Duodenal mucosa (tissue), 2 donors: ENCODE measurements at regions not wholly inside any gene's neighbourhood (a gene's known extent, or its start where the extent isn't known, plus 50 kb on each side); places are given as distances from the start of the nearest gene placed in this dataset.
A peak's percentile ranks its signal among the peaks of the same experiment; 100 is the strongest.

ENCODE experiments used
- H3K27ac ChIP-seq: one replicate; pipeline ENCODE4 v1.7.0; 2013; ENCODE audit warnings: low read depth, low read length
- H3K27me3 ChIP-seq, 2 donors: one replicate each; pipeline ENCODE4 v1.7.0; 2013; ENCODE audit warnings: low read length in 2 of 2, control low read depth in 1 of 2; ENCODE audit not compliant: insufficient read depth in 2 of 2, control insufficient read depth in 1 of 2
- H3K36me3 ChIP-seq, 2 donors: one replicate each; pipeline ENCODE4 v1.7.0; 2013; ENCODE audit warnings: low read length in 2 of 2, control low read depth in 1 of 2; ENCODE audit not compliant: insufficient read depth in 2 of 2, control insufficient read depth in 1 of 2
- H3K4me1 ChIP-seq, 2 donors: one replicate each; pipeline ENCODE4 v1.7.0; 2013; ENCODE audit warnings: low read length in 2 of 2, control low read depth in 1 of 2; ENCODE audit not compliant: insufficient read depth in 2 of 2, control insufficient read depth in 1 of 2
- H3K4me3 ChIP-seq, 2 donors: one replicate each; pipeline ENCODE4 v1.7.0; 2013; ENCODE audit warnings: low read length in 2 of 2, low read depth in 1 of 2
- H3K9ac ChIP-seq, 2 donors: one replicate each; pipeline ENCODE4 v1.7.0; 2013; ENCODE audit warnings: low read length in 2 of 2, low read depth in 1 of 2
- H3K9me3 ChIP-seq, 2 donors: one replicate each; pipeline ENCODE4 v1.7.0; 2013; ENCODE audit warnings: low read length in 2 of 2, control low read depth in 1 of 2; ENCODE audit not compliant: control insufficient read depth in 1 of 2

GRCh38 chr6:1257778-1258177 is 54.1 kb upstream of the FOXQ1 start:
- Histone ChIP-seq H3K4me1 (no peaks in the 10 kb centered on the region), H3K27ac (no peak overlapping the region), H3K9me3 (no peaks in the 10 kb centered on the region), H3K9ac (no peak overlapping the region), H3K36me3 (no peaks in the 10 kb centered on the region), H3K4me3 (no peak overlapping the region), H3K27me3 (no peaks in the 10 kb centered on the region)

DNA sequence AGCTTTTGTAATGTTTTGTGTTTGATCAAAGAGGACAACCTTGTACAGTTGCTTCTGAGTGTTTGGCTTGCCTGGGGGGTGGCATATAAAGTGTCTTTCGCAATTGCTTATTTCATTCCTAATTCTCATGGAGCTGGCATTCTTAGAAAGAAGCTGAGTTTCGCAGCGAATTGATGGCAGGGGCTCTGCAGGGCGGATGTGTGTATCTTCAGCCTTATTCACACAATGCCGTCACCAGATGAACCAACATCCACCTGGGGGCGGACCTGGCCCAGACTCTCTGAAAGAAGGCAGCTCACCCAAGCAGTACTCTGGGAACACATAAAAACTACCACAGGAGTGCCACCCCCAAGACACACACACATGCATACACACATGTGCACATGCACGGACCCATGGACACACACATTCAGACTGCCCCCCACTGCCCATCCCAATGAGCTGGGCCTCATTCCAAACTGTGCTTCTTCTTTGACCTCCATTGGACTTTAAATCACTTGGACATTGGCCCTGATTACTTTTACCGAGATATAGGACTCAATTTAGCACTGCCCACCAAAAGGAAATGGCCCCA is 55.4 kb upstream of the FOXQ1 start:
- no peak overlapping the region for H3K9ac ChIP-seq
- no peak overlapping the region for H3K27ac ChIP-seq
- H3K4me3 ChIP-seq, result no peak overlapping the region
- H3K36me3 ChIP-seq, result no peaks in the 10 kb centered on the region
- no peaks in the 10 kb centered on the region for H3K27me3 ChIP-seq
- no peaks in the 10 kb centered on the region for H3K4me1 ChIP-seq
- no peaks in the 10 kb centered on the region for H3K9me3 ChIP-seq

GRCh38 chr6:1255636-1256365 is 56.1 kb upstream of the FOXQ1 start:
- H3K27me3 ChIP-seq, result no peaks in the 10 kb centered on the region
- H3K9me3 ChIP-seq, result no peaks in the 10 kb centered on the region
- H3K9ac ChIP-seq, result no peak overlapping the region
- H3K4me1 ChIP-seq, result peaks cover 7% of the 10 kb centered on the region in 2 donors
- H3K27ac ChIP-seq, result no peak overlapping the region
- no peak overlapping the region for H3K4me3 ChIP-seq
- no peaks in the 10 kb centered on the region for H3K36me3 ChIP-seq

GRCh38 chr6:1254326-1254725 is 57.6 kb upstream of the FOXQ1 start:
- H3K27me3 ChIP-seq, result no peaks in the 10 kb centered on the region

DNA sequence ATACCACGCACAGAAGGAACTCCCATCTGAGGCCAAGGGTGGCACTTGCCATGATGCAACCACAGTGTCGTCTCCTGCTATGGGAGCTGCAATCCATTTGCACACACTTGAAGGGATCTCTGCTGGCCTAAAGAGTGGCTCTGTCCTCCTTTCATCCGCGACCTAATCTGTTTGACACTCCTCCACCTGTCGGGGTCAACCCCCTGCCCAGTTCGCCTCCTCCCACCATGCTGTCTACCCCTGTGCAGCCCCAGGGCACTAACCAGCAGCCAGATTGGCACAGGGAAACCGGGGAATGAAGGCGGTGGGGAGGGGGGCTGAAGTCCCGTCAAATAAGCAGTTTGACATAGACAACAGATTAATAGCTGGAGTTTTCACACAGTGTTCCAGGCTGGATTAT is 58.1 kb upstream of the FOXQ1 start:
- H3K36me3 ChIP-seq, result no peaks in the 10 kb centered on the region
- no peak overlapping the region for H3K4me3 ChIP-seq
- H3K9ac ChIP-seq, result no peak overlapping the region
- H3K4me1 ChIP-seq, result peaks cover 8 to 11% of the 10 kb centered on the region in 2 donors
- no peaks in the 10 kb centered on the region for H3K9me3 ChIP-seq
- no peak overlapping the region for H3K27ac ChIP-seq
- H3K27me3 ChIP-seq, result no peaks in the 10 kb centered on the region

More at GRCh38 chr6:1254326-1254725, 57.6 kb upstream of the FOXQ1 start:
- no peak overlapping the region for H3K27ac ChIP-seq
- no peaks in the 10 kb centered on the region for H3K36me3 ChIP-seq
- no peak overlapping the region for H3K4me3 ChIP-seq
- H3K9me3 ChIP-seq, result no peaks in the 10 kb centered on the region
- H3K4me1 ChIP-seq, result peaks cover 8 to 11% of the 10 kb centered on the region in 2 donors
- H3K9ac ChIP-seq, result no peak overlapping the region

- Histone ChIP-seq H3K4me1 (peaks cover 8 to 11% of the 10 kb centered on the region in 2 donors), H3K4me3 (peak overlapping the region in 1 of 2 donors; percentile 3), H3K36me3 (no peaks in the 10 kb centered on the region), H3K27ac (no peak overlapping the region), H3K9ac (peak overlapping the region in 1 of 2 donors; percentile 8), H3K9me3 (no peaks in the 10 kb centered on the region), H3K27me3 (no peaks in the 10 kb centered on the region)
Measured at GRCh38 chr6:1251198-1252155, 60.4 kb upstream of the FOXQ1 start.

- H3K36me3 ChIP-seq, result no peaks in the 10 kb centered on the region
- no peak overlapping the region for H3K4me3 ChIP-seq
- no peak overlapping the region for H3K9ac ChIP-seq
- H3K27me3 ChIP-seq, result no peaks in the 10 kb centered on the region
- H3K9me3 ChIP-seq, result no peaks in the 10 kb centered on the region
- no peak overlapping the region for H3K27ac ChIP-seq
- H3K4me1 ChIP-seq, result peaks cover 8 to 11% of the 10 kb centered on the region in 2 donors
Measured at GRCh38 chr6:1250489-1251197, 61.3 kb upstream of the FOXQ1 start.

- Histone ChIP-seq H3K4me3 (no peak overlapping the region), H3K4me1 (peaks cover 8 to 11% of the 10 kb centered on the region in 2 donors), H3K36me3 (no peaks in the 10 kb centered on the region), H3K27me3 (no peaks in the 10 kb centered on the region), H3K9ac (no peak overlapping the region), H3K9me3 (no peaks in the 10 kb centered on the region), H3K27ac (no peak overlapping the region)
Measured at GRCh38 chr6:1247894-1248293, 64.0 kb upstream of the FOXQ1 start.

- Histone ChIP-seq H3K9me3 (no peaks in the 10 kb centered on the region), H3K27ac (no peak overlapping the region), H3K4me3 (no peak overlapping the region), H3K36me3 (no peaks in the 10 kb centered on the region), H3K9ac (no peak overlapping the region), H3K27me3 (no peaks in the 10 kb centered on the region), H3K4me1 (peaks cover 8 to 11% of the 10 kb centered on the region in 2 donors)
Measured at GRCh38 chr6:1247056-1247455, 64.8 kb upstream of the FOXQ1 start.
